Endothelial cell of umbilical vein (primary cell): ENCODE measurements at regions not wholly inside any gene's neighbourhood (a gene's known extent, or its start where the extent isn't known, plus 50 kb on each side); places are given as distances from the start of the nearest gene placed in this dataset.

Experiments
- MAX ChIP-seq: IDR thresholded peaks from 2 replicates; pipeline ENCODE4 v1.6.1; 2011; ENCODE audit not compliant: insufficient read depth, insufficient read length
- TF ChIP-seq, protein P1 (sequence below), 2 donors: IDR thresholded peaks; 1 replicate in 1 of 2; 2 replicates in 1 of 2; pipeline ENCODE4 v1.5.1; 2011; ENCODE audit warnings: low read length in 2 of 2, mild to moderate bottlenecking in 2 of 2, moderate library complexity in 2 of 2, control low read depth in 1 of 2, inconsistent platforms in 1 of 2, low read depth in 1 of 2; ENCODE audit not compliant: insufficient read depth in 1 of 2; ENCODE audit errors: extremely low read depth in 1 of 2

DNA sequence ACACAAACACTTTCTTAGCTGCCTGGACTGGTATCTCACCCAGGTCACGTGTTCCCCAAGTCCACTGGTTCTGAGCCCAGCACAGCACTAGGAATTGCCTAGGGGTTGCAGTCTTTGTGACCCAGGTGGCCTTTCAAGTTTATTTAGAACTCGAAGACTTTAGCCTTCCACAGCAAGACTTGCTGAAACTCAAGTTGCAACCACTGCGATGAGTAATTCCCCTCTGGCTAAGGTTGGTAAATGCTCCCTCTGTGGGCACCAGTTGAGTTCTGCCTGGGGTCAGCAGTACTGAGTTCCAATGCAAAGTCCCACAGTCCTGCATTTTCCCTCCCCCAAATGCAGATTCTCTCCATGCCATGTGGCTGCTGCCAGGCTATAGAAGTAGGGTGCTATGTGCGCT, 77.6 kb upstream of the MOCS1 start:
- TF ChIP-seq, protein P1, sequence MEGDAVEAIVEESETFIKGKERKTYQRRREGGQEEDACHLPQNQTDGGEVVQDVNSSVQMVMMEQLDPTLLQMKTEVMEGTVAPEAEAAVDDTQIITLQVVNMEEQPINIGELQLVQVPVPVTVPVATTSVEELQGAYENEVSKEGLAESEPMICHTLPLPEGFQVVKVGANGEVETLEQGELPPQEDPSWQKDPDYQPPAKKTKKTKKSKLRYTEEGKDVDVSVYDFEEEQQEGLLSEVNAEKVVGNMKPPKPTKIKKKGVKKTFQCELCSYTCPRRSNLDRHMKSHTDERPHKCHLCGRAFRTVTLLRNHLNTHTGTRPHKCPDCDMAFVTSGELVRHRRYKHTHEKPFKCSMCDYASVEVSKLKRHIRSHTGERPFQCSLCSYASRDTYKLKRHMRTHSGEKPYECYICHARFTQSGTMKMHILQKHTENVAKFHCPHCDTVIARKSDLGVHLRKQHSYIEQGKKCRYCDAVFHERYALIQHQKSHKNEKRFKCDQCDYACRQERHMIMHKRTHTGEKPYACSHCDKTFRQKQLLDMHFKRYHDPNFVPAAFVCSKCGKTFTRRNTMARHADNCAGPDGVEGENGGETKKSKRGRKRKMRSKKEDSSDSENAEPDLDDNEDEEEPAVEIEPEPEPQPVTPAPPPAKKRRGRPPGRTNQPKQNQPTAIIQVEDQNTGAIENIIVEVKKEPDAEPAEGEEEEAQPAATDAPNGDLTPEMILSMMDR (IDR thresholded peaks at IDR 0.05; ENCODE audit: extremely low read depth in 1 of 2, insufficient read depth in 1 of 2, low read depth in 1 of 2, low read length in 2 of 2), result no peak
- no peak for TF ChIP-seq MAX
